Chondrocyte (in vitro differentiated cells): ENCODE measurements at regions not wholly inside any gene's neighbourhood (a gene's known extent, or its start where the extent isn't known, plus 50 kb on each side); places are given as distances from the start of the nearest gene placed in this dataset.
A peak's percentile ranks its signal among the peaks of the same experiment; 100 is the strongest.

Source experiments
- DNase-seq: peaks from one replicate; pipeline ENCODE4 v3.0.0; 2021; ENCODE audit warnings: mixed read lengths, low spot score
- H3K27ac Mint-ChIP-seq: one replicate; pipeline ENCODE4 v1.8.0; 2021; ENCODE audit warnings: mild to moderate bottlenecking, moderate library complexity, mixed read lengths; ENCODE audit not compliant: unreplicated experiment
- H3K27me3 Mint-ChIP-seq: 2 replicates; pipeline ENCODE4 v1.8.0; 2021; ENCODE audit warnings: low read depth, mixed read lengths
- H3K36me3 Mint-ChIP-seq: 2 replicates; pipeline ENCODE4 v1.8.0; 2021; ENCODE audit warnings: low read depth, mixed read lengths
- H3K4me1 Mint-ChIP-seq: 2 replicates; pipeline ENCODE4 v1.8.0; 2021; ENCODE audit warnings: low read depth, mild to moderate bottlenecking, mixed read lengths
- H3K4me3 Mint-ChIP-seq: one replicate; pipeline ENCODE4 v1.8.0; 2021; ENCODE audit warnings: mild to moderate bottlenecking, moderate library complexity, mixed read lengths; ENCODE audit not compliant: unreplicated experiment
- H3K9me3 Mint-ChIP-seq: 2 replicates; pipeline ENCODE4 v1.8.0; 2021; ENCODE audit warnings: low read depth, mixed read lengths
- TF ChIP-seq, protein P1 (sequence below): fragments of 200-600 bp; sonication (generic); IDR thresholded peaks from 2 replicates; pipeline ENCODE4 v1.5.0; 2021; ENCODE audit warnings: antibody characterized with exemption, mild to moderate bottlenecking, moderate library complexity

DNA sequence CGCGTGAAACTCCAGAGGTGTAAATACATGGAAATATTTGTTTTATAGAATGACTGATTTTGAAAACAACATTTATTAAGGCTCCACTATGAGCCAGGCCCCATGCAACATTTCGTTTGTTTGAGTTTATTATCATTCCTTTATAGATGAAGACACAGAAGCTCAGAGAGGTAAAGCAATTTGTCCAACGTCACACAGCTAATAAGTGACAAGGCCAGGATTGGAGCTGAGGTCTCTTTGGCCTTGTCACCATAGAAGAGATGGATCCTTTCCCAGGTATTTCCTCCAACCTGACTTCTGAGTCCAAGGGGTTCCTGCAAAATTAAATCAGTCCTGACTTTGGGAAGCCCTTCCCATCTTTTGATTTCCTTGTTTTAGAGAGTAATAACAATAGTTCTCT lies 98.0 kb downstream of the SYF2 start:
- DNase-seq = no peak
- Mint-ChIP-seq H3K9me3 (peaks cover 3% of the 10 kb centered on the region), H3K27ac (no peak overlapping the region), H3K4me1 (no peaks in the 10 kb centered on the region), H3K27me3 (peaks cover 17% of the 10 kb centered on the region), H3K4me3 (no peak overlapping the region), H3K36me3 (no peaks in the 10 kb centered on the region)
- TF ChIP-seq, protein P1, sequence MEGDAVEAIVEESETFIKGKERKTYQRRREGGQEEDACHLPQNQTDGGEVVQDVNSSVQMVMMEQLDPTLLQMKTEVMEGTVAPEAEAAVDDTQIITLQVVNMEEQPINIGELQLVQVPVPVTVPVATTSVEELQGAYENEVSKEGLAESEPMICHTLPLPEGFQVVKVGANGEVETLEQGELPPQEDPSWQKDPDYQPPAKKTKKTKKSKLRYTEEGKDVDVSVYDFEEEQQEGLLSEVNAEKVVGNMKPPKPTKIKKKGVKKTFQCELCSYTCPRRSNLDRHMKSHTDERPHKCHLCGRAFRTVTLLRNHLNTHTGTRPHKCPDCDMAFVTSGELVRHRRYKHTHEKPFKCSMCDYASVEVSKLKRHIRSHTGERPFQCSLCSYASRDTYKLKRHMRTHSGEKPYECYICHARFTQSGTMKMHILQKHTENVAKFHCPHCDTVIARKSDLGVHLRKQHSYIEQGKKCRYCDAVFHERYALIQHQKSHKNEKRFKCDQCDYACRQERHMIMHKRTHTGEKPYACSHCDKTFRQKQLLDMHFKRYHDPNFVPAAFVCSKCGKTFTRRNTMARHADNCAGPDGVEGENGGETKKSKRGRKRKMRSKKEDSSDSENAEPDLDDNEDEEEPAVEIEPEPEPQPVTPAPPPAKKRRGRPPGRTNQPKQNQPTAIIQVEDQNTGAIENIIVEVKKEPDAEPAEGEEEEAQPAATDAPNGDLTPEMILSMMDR = no peak

DNA sequence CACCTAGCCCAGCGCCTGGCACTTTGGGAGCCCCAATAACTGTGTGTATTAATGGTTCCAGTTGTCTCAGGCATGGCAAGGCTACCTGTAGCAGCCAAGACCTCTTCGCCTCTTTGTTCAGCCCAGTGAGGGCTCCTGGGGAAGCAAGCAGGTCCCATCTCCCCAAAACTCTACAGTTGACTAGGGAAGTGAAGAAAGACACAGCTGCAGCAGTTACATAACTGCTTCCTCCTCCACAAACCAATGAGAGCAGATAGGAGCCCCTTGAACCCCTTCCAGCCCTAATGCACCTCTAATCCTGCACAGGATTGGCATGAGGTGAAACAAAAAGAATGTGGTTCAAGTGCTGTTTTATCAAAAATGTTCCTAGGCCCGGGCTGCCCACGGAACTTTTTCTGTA lies 100.5 kb downstream of the SYF2 start:
- no peaks in the 10 kb centered on the region for H3K36me3 Mint-ChIP-seq
- H3K4me3 Mint-ChIP-seq = no peak overlapping the region
- peaks cover 14% of the 10 kb centered on the region for H3K27me3 Mint-ChIP-seq
- peaks cover 10% of the 10 kb centered on the region for H3K4me1 Mint-ChIP-seq
- H3K27ac Mint-ChIP-seq = no peak overlapping the region
- TF ChIP-seq, protein P1 = no peak
- peaks cover 3% of the 10 kb centered on the region for H3K9me3 Mint-ChIP-seq
- DNase-seq = no peak

DNA sequence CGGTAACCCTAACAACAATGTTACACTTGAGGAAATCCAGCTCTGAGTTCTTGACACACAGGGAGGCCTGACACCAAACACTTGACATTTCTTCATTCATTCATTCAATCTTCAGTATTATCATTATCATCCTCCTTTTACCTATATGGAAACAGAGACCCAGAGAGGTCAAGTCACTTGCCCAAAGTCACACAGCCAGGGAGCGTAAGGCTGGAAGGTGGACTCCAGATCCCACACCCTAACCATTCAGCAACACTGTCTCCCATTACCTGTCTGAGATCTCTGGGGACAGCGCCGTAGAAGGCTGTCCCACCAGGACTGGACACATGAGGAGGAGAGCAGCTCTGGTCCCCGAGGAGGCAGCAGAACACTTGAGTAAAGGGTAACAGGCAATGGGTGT lies 101.4 kb downstream of the SYF2 start:
- H3K27me3 Mint-ChIP-seq = peaks cover 12% of the 10 kb centered on the region

DNA sequence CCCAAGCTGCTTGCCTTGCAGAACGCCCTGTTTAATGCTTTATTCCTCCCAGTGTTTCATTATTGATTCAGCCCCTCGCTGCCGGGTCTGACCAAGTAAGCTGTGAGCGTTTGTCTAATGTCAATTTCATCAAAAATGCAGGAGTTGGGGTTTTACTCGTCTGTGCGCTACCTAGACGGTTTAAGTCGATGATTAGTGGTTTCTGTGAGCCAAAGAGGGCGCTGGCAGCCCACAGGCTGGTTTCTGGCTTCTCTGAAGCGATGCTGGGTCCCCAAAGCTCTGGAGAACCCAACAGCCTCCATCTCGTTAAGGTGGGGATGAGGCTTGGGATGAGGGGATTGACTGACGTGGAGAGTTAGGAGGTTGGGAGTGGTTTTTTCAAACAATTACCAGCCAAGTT lies 102.9 kb downstream of the SYF2 start:
- no peaks in the 10 kb centered on the region for H3K36me3 Mint-ChIP-seq
- TF ChIP-seq, protein P1 = no peak
- H3K27ac Mint-ChIP-seq = no peak overlapping the region
- peaks cover 10% of the 10 kb centered on the region for H3K4me1 Mint-ChIP-seq
- no peak for DNase-seq
- H3K27me3 Mint-ChIP-seq = peaks cover 12% of the 10 kb centered on the region
- no peak overlapping the region for H3K4me3 Mint-ChIP-seq
- H3K9me3 Mint-ChIP-seq = peaks cover 3% of the 10 kb centered on the region

More for the DNA sequence above, 101.4 kb downstream of the SYF2 start:
- TF ChIP-seq, protein P1 = no peak
- Mint-ChIP-seq H3K27ac (no peak overlapping the region), H3K36me3 (no peaks in the 10 kb centered on the region), H3K9me3 (peaks cover 3% of the 10 kb centered on the region), H3K4me1 (peaks cover 10% of the 10 kb centered on the region), H3K4me3 (no peak overlapping the region)
- no peak for DNase-seq

GRCh38 chr1:25128121-25128621 lies 104.1 kb downstream of the SYF2 start:
- no peak for DNase-seq
- TF ChIP-seq, protein P1 = no peak
- H3K4me1 Mint-ChIP-seq = peaks cover 10% of the 10 kb centered on the region
- no peak overlapping the region for H3K4me3 Mint-ChIP-seq
- no peaks in the 10 kb centered on the region for H3K36me3 Mint-ChIP-seq
- peaks cover 6% of the 10 kb centered on the region for H3K27me3 Mint-ChIP-seq
- peaks cover 3% of the 10 kb centered on the region for H3K9me3 Mint-ChIP-seq
- H3K27ac Mint-ChIP-seq = peak overlapping the region; percentile 68
